CD14-positive monocyte (primary cell): ENCODE measurements at regions not wholly inside any gene's neighbourhood (a gene's known extent, or its start where the extent isn't known, plus 50 kb on each side); places are given as distances from the start of the nearest gene placed in this dataset.

Source experiments
- DNase-seq, 3 donors: peaks; one replicate each; pipeline ENCODE4 v3.0.0-alpha.2; 2011 to 2022
- H2AFZ ChIP-seq: 2 replicates; pipeline ENCODE4 v1.6.0; 2012; ENCODE audit warnings: mild to moderate bottlenecking, low read depth, low read length, inconsistent platforms; ENCODE audit not compliant: insufficient read depth, poor library complexity, severe bottlenecking
- H3K27ac ChIP-seq, 2 donors: 1 replicate in 1 of 2; 2 replicates in 1 of 2; pipeline ENCODE4 v1.5.1; 2012 to 2013; ENCODE audit warnings: low read length in 2 of 2, control low read depth in 1 of 2, inconsistent platforms in 1 of 2, low read depth in 1 of 2, mild to moderate bottlenecking in 1 of 2
- H3K27me3 ChIP-seq, 2 donors: one replicate each; pipeline versions ENCODE4 v1.6.0 to v1.6.1; 2011 to 2013; ENCODE audit warnings: low read length in 2 of 2; ENCODE audit not compliant: control insufficient read depth in 2 of 2, insufficient read depth in 2 of 2
- H3K36me3 ChIP-seq, 2 donors: replicated peaks in 1 of 2; 1 replicate in 1 of 2; 2 replicates in 1 of 2; pipeline versions ENCODE4 v1.5.1 to v1.6.1; 2012 to 2013; ENCODE audit warnings: low read length in 2 of 2, control low read depth in 1 of 2, inconsistent platforms in 1 of 2, mild to moderate bottlenecking in 1 of 2; ENCODE audit not compliant: insufficient read depth in 2 of 2, control insufficient read depth in 1 of 2
- H3K4me1 ChIP-seq, 2 donors: 1 replicate in 1 of 2; 2 replicates in 1 of 2; pipeline versions ENCODE4 v1.5.1 to v1.6.1; 2012 to 2013; ENCODE audit warnings: low read length in 2 of 2, control low read depth in 1 of 2, inconsistent platforms in 1 of 2, mild to moderate bottlenecking in 1 of 2, moderate library complexity in 1 of 2; ENCODE audit not compliant: insufficient read depth in 2 of 2, control insufficient read depth in 1 of 2
- H3K4me2 ChIP-seq: replicated peaks from 2 replicates; pipeline ENCODE3; 2012; ENCODE audit warnings: low read length, moderate library complexity, mild to moderate bottlenecking; ENCODE audit not compliant: poor library complexity, severe bottlenecking; ENCODE audit errors: extremely low read depth
- H3K4me3 ChIP-seq, 3 experiments: fragments of 200-600 bp in 1 of 3; sonication (generic) in 1 of 3; replicated peaks in 1 of 3; 1 replicate in 2 of 3; 2 replicates in 1 of 3; pipeline ENCODE4 v1.5.1; 2011 to 2013; ENCODE audit warnings: low read length in 3 of 3, mild to moderate bottlenecking in 3 of 3, control low read depth in 2 of 3, low read depth in 2 of 3, inconsistent platforms in 1 of 3, moderate library complexity in 1 of 3
- H3K79me2 ChIP-seq: 2 replicates; pipeline ENCODE4 v1.6.0; 2012; ENCODE audit warnings: mild to moderate bottlenecking, control low read depth, inconsistent platforms, low read length, moderate library complexity; ENCODE audit not compliant: insufficient read depth
- H3K9ac ChIP-seq: 2 replicates; pipeline ENCODE4 v1.6.0; 2017; ENCODE audit warnings: low read length, mild to moderate bottlenecking; ENCODE audit not compliant: insufficient read depth, poor library complexity, severe bottlenecking
- H3K9me3 ChIP-seq, 2 donors: replicated peaks in 1 of 2; 1 replicate in 1 of 2; 2 replicates in 1 of 2; pipeline versions ENCODE4 v1.5.1 to v1.6.1; 2012 to 2013; ENCODE audit warnings: low read length in 2 of 2, control low read depth in 1 of 2; ENCODE audit not compliant: control insufficient read depth in 1 of 2, insufficient read depth in 1 of 2
- H4K20me1 ChIP-seq: 2 replicates; pipeline ENCODE4 v1.6.0; 2012; ENCODE audit warnings: mild to moderate bottlenecking, low read length, control low read depth, moderate library complexity; ENCODE audit not compliant: insufficient read depth
- H3K27ac Mint-ChIP-seq, 7 donors: one replicate each; pipeline ENCODE4 v1.8.0; 2020; ENCODE audit warnings: mild to moderate bottlenecking in 7 of 7, mixed read lengths in 7 of 7, moderate library complexity in 6 of 7, inconsistent platforms in 2 of 7
- H3K27me3 Mint-ChIP-seq, 3 donors: one replicate each; pipeline ENCODE4 v1.8.0; 2021 to 2022; ENCODE audit warnings: low read depth in 3 of 3, mild to moderate bottlenecking in 3 of 3, mixed read lengths in 3 of 3, moderate library complexity in 3 of 3, inconsistent platforms in 1 of 3
- H3K36me3 Mint-ChIP-seq, 2 donors: one replicate each; pipeline ENCODE4 v1.8.0; 2020; ENCODE audit warnings: mixed read lengths in 2 of 2, inconsistent platforms in 1 of 2, mild to moderate bottlenecking in 1 of 2
- H3K4me1 Mint-ChIP-seq: one replicate; pipeline ENCODE4 v1.8.0; 2020; ENCODE audit warnings: mild to moderate bottlenecking, mixed read lengths
- H3K4me3 Mint-ChIP-seq, 2 donors: one replicate each; pipeline ENCODE4 v1.8.0; 2020; ENCODE audit warnings: mild to moderate bottlenecking in 2 of 2, mixed read lengths in 2 of 2, moderate library complexity in 1 of 2
- H3K9me3 Mint-ChIP-seq, 7 donors: one replicate each; pipeline ENCODE4 v1.8.0; 2020 to 2022; ENCODE audit warnings: mixed read lengths in 7 of 7, mild to moderate bottlenecking in 6 of 7, moderate library complexity in 6 of 7, inconsistent platforms in 2 of 7
- WGBS: methylation state at CpG from one replicate; pipeline ENCODE4 v1.1.5; 2013; ENCODE audit warnings: missing lambda C conversion rate; ENCODE audit not compliant: insufficient coverage; 5-methylcytosine and 5-hydroxymethylcytosine counted together
- intact Hi-C, 2 donors: fragments of 100-400 bp; cut with micrococcal nuclease; formaldehyde crosslinking; loops; one replicate each; pipeline versions ENCODE4 v1.15.0 to v1.15.1; 2023
- TF ChIP-seq, protein P1 (sequence below): fragments of 200-600 bp; IDR thresholded peaks from one replicate; pipeline ENCODE4 v1.8.0; 2022; ENCODE audit warnings: antibody characterized with exemption, mild to moderate bottlenecking

DNA sequence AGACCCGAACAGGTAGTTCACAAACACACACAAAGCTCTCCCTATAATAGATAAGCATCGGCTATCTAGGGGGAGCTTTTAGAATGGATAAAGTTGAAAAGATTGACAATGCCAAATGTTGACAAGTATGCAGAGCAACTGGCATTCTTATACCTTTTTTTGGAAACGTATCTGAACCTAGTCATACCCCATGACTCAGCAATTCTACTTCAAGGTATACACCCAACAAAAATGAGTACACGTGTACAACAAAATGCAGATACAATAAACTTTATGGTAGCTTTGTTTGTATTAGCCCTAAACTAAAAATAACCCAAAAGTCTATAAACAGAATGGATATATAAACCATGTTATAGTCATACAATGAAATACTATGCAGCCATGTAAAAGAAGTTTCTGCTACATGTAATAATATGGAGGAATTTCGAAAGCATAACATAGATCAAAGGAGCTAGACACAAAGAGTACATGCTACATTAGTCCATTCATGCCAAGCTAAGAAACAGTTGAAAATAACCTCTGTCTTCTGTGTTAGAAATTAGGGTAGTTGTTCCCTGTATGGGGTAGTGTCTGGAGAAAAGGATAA is 718.5 kb upstream of the ZNF608 start:
- peaks cover 0 to 9% (median 0%) of the 10 kb centered on the region in 7 donors for H3K9me3 Mint-ChIP-seq
- H3K9ac ChIP-seq = no peak overlapping the region
- H3K36me3 Mint-ChIP-seq = no peaks in the 10 kb centered on the region
- TF ChIP-seq, protein P1, sequence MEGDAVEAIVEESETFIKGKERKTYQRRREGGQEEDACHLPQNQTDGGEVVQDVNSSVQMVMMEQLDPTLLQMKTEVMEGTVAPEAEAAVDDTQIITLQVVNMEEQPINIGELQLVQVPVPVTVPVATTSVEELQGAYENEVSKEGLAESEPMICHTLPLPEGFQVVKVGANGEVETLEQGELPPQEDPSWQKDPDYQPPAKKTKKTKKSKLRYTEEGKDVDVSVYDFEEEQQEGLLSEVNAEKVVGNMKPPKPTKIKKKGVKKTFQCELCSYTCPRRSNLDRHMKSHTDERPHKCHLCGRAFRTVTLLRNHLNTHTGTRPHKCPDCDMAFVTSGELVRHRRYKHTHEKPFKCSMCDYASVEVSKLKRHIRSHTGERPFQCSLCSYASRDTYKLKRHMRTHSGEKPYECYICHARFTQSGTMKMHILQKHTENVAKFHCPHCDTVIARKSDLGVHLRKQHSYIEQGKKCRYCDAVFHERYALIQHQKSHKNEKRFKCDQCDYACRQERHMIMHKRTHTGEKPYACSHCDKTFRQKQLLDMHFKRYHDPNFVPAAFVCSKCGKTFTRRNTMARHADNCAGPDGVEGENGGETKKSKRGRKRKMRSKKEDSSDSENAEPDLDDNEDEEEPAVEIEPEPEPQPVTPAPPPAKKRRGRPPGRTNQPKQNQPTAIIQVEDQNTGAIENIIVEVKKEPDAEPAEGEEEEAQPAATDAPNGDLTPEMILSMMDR = no peak
- H3K4me2 ChIP-seq = no peak overlapping the region
- H3K27me3 ChIP-seq = no peaks in the 10 kb centered on the region
- no peaks in the 10 kb centered on the region for H3K79me2 ChIP-seq
- intact Hi-C loops = no loop called here
- WGBS = 80% methylated on average over 1 of the region's 5 CpGs
- no peaks in the 10 kb centered on the region for H3K27me3 Mint-ChIP-seq
- no peaks in the 10 kb centered on the region for H3K9me3 ChIP-seq
- no peak for DNase-seq
- no peak overlapping the region for H3K27ac Mint-ChIP-seq
- no peaks in the 10 kb centered on the region for H3K4me1 Mint-ChIP-seq
- no peaks in the 10 kb centered on the region for H3K4me1 ChIP-seq
- H3K4me3 Mint-ChIP-seq = no peak overlapping the region
- H3K27ac ChIP-seq = no peak overlapping the region
- no peaks in the 10 kb centered on the region for H4K20me1 ChIP-seq
- no peak overlapping the region for H2AFZ ChIP-seq
- H3K4me3 ChIP-seq = no peak overlapping the region
- no peaks in the 10 kb centered on the region for H3K36me3 ChIP-seq

DNA sequence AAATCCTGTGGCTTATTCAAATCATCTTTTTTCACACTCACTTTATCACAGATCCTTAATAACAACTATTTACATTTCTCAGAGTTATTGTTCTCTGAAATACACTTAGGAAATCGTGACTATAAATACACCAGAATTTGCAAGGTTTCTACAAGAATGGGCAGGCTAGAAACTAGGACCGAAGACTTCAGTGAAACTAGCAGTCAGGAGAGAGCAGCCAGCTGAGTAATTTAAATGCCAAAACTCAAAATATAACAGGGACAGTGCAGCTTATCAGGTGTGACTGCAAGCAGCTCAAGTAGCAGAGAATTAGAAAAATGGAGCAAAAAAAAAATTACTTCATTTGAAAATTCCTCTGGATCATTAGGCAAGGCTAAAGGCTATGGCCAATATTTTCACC is 719.3 kb upstream of the ZNF608 start:
- Histone ChIP-seq H3K27me3 (no peaks in the 10 kb centered on the region), H3K4me2 (no peak overlapping the region), H3K4me3 (no peak overlapping the region), H2AFZ (no peak overlapping the region), H3K36me3 (no peaks in the 10 kb centered on the region), H3K79me2 (no peaks in the 10 kb centered on the region), H3K9me3 (no peaks in the 10 kb centered on the region), H3K27ac (no peak overlapping the region), H4K20me1 (no peaks in the 10 kb centered on the region), H3K4me1 (no peaks in the 10 kb centered on the region), H3K9ac (no peak overlapping the region)
- DNase-seq = no peak
- Mint-ChIP-seq H3K36me3 (no peaks in the 10 kb centered on the region), H3K4me1 (no peaks in the 10 kb centered on the region), H3K9me3 (peaks cover 0 to 8% (median 0%) of the 10 kb centered on the region in 7 donors), H3K4me3 (no peak overlapping the region), H3K27ac (no peak overlapping the region), H3K27me3 (no peaks in the 10 kb centered on the region)
- 75% methylated on average over 1 of the region's 2 CpGs for WGBS
- TF ChIP-seq, protein P1 = no peak
- intact Hi-C loops = no loop called here
